WI38 (cell line): ENCODE measurements at regions not wholly inside any gene's neighbourhood (a gene's known extent, or its start where the extent isn't known, plus 50 kb on each side); places are given as distances from the start of the nearest gene placed in this dataset.
"Not testable (repeated sequence)": the region's sequence is repeated elsewhere in the genome, so short reads cannot be mapped to it uniquely, and the experiment has no call there.

Source experiments
- H3K4me3 ChIP-seq: 2 replicates; pipeline ENCODE4 v1.5.1; 2011; ENCODE audit warnings: low read depth, mild to moderate bottlenecking, control low read depth, low read length
- CTCF ChIP-seq: IDR thresholded peaks from 2 replicates; pipeline ENCODE4 v1.5.1; 2012; ENCODE audit warnings: low read depth, mild to moderate bottlenecking, control low read depth, low read length

DNA sequence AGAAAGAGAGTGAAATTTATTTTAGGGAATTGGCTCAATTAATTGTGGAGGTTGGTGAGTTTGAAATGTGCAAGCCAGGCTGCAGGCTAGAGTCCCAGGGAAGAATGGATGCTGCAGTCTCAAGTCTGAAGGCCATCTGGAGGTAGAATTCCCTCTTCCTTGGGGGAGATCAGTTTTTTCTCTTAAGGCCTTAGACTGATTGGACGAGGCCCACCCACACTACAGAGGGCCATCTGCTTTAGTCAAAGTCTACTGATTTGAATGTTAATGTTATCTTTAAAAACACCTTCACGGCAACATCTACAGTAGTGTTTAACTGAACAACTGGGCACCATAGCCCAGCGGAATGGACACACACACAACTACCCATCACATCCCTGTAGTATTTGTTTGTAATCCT is 245.9 kb upstream of the IRF2BP2 start:
- H3K4me3 ChIP-seq, result no peak overlapping the region
- TF ChIP-seq CTCF, result no peak

DNA sequence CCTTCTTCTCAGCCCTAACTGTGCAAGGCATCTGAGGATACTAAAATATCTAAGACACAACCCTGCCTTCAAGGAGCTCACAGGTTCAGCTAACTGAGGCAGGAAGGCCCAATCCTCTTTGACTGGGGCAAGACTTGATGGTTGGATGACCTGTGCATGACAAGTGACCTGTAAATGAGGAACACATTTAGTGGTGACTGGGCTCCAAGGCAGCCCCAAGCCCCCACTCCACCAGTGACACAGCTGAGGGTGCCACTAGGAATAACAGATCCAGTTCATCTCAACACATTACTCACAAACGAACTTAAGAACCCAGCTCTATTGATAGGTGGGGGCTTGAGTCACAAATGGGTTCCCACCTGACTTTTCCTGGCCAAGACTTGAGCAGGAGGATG is 244.7 kb upstream of the IRF2BP2 start:
- no peak for TF ChIP-seq CTCF
- H3K4me3 ChIP-seq, result no peak overlapping the region

DNA sequence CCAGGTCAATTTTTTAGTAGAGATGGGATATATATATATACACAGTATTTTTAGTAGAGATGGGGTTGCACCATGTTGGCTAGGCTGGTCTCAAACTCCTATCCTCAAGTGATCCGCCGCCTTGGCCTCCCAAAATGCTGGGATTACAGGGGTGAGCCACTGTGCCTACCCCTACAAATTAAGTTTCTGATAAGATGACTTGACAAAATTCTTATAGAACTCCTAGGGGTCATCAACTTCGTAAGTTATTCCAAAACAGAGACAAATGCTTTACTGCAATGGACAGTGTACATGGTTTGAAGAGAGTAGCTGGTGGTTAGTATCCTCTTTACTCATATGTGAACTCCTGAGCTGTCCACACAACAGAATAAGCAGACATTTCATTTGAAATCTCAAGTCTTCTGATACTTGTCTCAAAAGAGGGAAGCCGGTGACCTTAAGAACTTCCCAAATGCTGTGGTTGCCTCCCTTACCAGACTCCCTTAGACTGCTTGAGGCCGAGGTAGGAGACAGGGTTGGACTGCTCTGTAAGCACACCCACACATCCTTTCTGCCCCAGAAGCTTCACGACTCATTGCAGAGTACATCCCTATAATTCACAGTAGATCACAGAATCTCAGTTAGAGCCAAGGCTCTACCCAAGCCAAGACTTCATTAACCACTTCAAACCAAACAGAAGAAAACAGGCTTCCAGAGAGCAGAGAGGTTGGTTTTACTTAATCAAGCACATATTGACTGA is 244.1 kb upstream of the IRF2BP2 start:
- no peak overlapping the region for H3K4me3 ChIP-seq
- no peak for TF ChIP-seq CTCF

- TF ChIP-seq CTCF, result no peak
- H3K4me3 ChIP-seq, result no peak overlapping the region
Observed at GRCh38 chr1:234852659-234853058, 242.7 kb upstream of the IRF2BP2 start.

DNA sequence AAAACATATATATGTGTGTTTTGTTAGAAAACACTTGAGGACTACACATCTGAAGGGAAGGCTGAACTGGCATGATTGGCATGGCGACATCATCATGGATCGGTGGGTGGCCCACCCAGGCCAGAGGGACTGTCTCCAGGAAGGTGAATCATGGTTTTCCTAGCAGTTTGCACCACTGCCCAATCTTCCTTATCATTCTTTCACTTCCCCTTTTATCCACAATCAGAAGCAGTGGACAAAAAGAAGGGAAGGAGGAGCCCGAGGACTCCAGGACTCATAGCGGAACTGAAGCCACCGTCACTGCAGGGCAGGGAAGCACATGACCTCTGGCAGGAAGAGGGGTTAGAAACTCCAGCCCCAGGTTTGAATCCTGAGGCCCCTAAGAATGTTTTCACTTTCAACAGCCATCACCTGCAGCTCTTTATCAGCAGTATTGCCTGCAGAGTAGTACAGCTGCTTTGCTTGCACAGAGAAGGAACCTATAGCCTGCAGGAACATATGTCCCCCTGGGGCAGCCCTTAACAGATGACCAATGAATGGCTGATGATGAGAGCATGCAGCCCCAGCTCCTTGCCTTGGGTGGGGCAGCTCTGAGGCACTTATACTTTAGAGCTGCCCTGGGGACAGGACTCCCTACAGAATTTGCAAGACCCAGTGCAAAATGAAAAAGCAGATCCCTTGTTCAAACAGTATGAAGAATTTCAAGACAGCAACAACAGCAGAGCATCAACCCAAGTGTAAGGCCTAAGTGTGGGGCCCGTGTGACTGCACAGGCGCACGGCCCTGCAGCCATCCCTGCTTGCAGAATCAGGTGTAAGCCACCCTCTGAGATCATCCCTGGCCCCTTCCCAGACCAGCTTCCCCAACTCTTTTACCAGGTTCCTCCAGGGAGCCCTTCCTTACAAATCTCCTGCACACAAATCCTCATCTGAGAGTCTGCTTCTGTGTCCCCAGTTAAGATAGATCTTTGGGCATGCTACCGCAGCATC is 241.8 kb upstream of the IRF2BP2 start:
- H3K4me3 ChIP-seq, result no peak overlapping the region
- no peak for TF ChIP-seq CTCF

GRCh38 chr1:234849832-234850231 is 239.9 kb upstream of the IRF2BP2 start:
- H3K4me3 ChIP-seq, result no peak overlapping the region
- TF ChIP-seq CTCF, result no peak

GRCh38 chr1:234848972-234849649 is 239.1 kb upstream of the IRF2BP2 start:
- TF ChIP-seq CTCF, result no peak
- H3K4me3 ChIP-seq, result no peak overlapping the region

DNA sequence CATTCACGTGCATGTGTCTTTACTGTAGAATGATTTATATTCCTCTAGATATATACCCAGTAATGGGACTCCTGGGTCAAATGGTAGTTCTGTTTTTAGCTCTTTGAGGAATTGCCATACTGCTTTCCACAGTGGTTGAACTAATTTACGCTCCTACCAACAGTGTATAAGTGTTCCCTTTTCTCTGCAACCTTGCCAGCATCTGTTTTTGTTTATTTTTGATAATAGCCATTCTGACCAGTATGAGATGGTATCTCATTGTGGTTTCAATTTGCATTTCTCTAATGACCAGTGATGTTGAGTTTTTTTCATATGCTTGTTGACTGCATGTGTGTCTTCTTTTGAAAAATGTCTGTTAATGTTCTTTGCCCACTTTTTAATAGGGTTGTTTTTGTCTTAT is 236.8 kb upstream of the IRF2BP2 start:
- not testable (repeated sequence) for H3K4me3 ChIP-seq
